ENCODE measurements at regions not wholly inside any gene's neighbourhood (a gene's known extent, or its start where the extent isn't known, plus 50 kb on each side); places are given as distances from the start of the nearest gene placed in this dataset.
"Not testable (repeated sequence)": the region's sequence is repeated elsewhere in the genome, so short reads cannot be mapped to it uniquely, and the experiment has no call there.

DNA sequence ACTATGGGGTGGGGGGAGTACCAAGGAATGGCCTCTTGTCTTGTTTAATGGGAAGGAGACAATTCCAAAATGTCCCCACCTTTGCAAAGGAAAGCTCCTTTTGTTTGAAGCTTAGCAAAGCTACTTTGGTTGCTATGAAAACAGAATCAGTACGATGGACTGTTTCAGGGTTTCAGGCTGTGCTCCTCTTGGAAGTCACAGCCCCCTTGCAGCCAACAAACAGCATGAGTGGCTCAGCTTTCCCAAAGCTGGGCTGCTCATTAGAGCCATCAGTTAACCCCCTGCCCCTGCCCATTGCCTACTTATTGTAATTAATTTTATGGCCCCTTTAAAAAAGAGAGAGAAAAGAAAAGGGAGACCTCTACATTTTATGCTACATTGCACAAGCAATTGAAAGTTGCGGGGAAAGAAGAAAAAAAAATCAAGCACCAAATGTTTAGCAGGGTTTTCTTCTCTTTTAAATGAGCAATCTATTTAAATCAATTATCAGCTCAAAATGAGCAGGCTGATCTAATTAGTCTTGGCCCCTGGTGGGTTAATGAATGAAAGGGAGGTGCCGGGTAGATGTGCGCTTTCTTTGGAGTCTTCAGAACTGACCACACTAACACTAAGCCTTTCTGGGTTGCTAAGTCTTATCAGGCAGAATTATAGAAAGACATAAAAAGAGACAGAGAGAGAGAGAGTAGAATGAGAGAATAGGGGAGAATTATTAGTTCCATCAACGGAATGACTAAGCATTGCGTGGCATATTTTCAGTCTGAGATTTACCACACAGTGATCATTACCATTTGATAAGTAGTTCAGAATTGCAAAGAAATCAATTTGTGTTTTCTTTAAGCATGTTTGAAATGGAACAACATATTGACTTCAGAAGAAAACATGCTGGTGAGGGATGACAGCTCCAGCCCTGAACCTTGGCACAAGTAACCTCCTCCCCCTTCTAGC, 284.9 kb downstream of the INSIG2 start:
- ATAC-seq (no peak), DNase-seq (ENCODE audit: low spot score in 2 of 2) (no peak)
- H3K27ac Mint-ChIP-seq = no peak overlapping the region
- no peaks in the 10 kb centered on the region for H3K9me3 Mint-ChIP-seq
- H3K36me3 Mint-ChIP-seq = no peaks in the 10 kb centered on the region

DNA sequence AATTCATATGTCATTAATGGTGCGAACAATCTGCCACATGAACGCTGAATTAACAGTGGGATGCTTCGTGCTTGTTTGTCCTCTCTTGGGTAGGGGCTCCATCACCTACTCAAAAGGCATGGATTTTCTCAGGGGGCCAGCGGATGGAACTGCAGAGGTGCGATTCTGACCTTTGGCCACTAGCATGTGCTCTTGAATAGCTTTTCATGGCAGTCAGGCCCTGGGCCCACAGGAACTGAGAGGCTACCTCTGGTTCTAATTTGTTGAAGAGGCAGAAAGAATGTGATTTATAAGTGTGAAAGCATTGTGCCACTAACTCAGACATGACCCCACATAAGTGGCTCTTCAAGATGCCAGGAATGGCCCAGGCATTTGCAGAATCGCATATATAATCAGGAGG, 283.2 kb downstream of the INSIG2 start:
- Mint-ChIP-seq H3K27ac (no peak overlapping the region), H3K9me3 (no peaks in the 10 kb centered on the region), H3K36me3 (no peaks in the 10 kb centered on the region)
- DNase-seq (ENCODE audit: low spot score in 2 of 2) (peak in 1 of 2 donors; percentile 5), ATAC-seq (no peak)

DNA sequence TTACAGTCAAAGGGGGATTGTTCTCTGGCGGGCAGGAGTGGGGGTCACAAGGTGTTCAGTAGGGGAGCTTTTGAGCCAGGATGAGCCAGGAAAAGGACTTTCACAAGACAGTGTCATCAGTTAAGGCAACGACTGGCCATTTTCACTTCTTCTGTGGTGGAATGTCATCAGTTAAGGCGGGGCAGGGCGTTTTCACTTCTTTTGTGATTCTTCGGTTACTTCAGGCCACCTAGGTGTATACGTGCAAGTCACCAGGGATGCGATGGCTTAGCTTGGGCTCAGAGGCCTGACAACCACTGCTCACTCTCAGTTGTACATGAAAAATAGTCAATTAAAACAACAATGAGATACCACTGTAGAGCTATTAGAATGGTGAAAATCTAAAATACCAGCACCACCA, 281.2 kb downstream of the INSIG2 start:
- H3K27ac Mint-ChIP-seq; H3K36me3 Mint-ChIP-seq; ATAC-seq; H3K9me3 Mint-ChIP-seq; DNase-seq (ENCODE audit: low spot score in 2 of 2): not testable (repeated sequence)

DNA sequence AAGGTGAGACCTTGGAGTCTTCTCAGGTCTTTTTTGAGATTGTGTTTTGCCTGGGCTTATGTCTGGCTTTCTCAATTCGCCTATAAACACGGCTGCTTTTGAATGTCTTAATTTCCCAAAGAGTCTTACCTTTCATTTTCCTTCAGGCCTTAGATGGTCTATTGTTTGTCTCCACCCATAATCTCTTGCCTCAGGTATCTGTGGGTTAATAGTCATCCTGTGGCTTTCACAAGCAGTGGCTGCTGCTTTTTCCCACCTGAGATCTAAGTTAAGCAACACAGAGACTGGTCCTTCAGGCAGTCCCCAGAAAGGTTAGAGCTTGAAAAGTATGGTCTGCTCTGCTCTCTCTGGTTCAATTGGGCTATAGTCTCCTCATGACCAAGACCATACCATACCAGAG, 275.3 kb downstream of the INSIG2 start:
- H3K27ac Mint-ChIP-seq = no peak overlapping the region
- DNase-seq (ENCODE audit: low spot score in 2 of 2) = no peak
- ATAC-seq = no peak
- H3K36me3 Mint-ChIP-seq = no peaks in the 10 kb centered on the region
- no peaks in the 10 kb centered on the region for H3K9me3 Mint-ChIP-seq

DNA sequence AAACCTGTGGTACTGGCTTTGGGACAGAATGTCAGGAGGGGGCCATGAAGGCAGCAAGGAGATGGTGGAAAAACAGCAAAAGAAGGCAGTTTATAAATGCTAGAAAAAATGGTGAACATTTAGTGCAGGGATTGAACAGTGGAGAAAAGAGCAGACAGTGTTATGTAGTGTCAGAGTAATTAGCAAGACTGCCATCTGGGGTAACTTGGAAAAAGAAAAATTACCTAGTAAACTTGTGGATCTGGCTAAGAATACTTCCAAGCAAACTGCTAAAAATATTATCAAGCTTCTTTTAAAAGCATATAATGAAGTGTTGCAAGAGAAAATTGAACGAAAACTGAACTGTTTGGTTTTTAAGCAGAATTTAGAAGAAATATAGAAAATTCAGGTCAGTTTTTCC, 267.8 kb downstream of the INSIG2 start:
- H3K36me3 Mint-ChIP-seq = no peaks in the 10 kb centered on the region
- ATAC-seq (no peak), DNase-seq (ENCODE audit: low spot score in 2 of 2) (no peak)
- H3K27ac Mint-ChIP-seq = no peak overlapping the region
- no peaks in the 10 kb centered on the region for H3K9me3 Mint-ChIP-seq

GRCh38 chr2:118351796-118352195, 263.5 kb downstream of the INSIG2 start:
- no peak overlapping the region for H3K27ac Mint-ChIP-seq
- no peaks in the 10 kb centered on the region for H3K9me3 Mint-ChIP-seq
- H3K36me3 Mint-ChIP-seq = no peaks in the 10 kb centered on the region
- ATAC-seq = no peak
- DNase-seq (ENCODE audit: low spot score in 2 of 2) = no peak

GRCh38 chr2:118350621-118351020, 262.4 kb downstream of the INSIG2 start:
- DNase-seq (ENCODE audit: low spot score in 2 of 2) (no peak), ATAC-seq (no peak)
- Mint-ChIP-seq H3K27ac (no peak overlapping the region), H3K36me3 (no peaks in the 10 kb centered on the region), H3K9me3 (no peaks in the 10 kb centered on the region)

DNA sequence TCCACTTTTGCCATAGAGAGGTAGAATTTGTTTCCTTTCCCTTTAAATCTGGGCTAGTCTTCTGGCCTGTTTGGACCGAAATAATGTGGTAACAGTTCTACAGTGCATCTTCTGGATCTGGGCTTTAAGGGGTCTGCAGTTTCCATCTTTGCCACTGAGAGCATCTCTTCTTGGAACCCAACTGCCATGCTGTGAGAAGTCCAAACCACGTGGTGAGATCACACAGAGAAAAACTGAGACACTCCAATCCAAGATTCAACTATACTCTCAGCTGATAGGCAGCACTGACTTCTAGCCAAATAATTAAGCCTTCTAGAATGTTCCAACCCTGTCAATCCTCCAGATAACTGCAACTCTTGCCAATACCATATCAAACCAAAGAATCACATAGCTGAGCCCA, 261.1 kb downstream of the INSIG2 start:
- DNase-seq (ENCODE audit: low spot score in 2 of 2) (no peak), ATAC-seq (no peak)
- no peaks in the 10 kb centered on the region for H3K9me3 Mint-ChIP-seq
- no peaks in the 10 kb centered on the region for H3K36me3 Mint-ChIP-seq
- no peak overlapping the region for H3K27ac Mint-ChIP-seq

GRCh38 chr2:118348380-118349034, 260.2 kb downstream of the INSIG2 start:
- H3K9me3 Mint-ChIP-seq = no peaks in the 10 kb centered on the region

GRCh38 chr2:118345465-118345864, 257.2 kb downstream of the INSIG2 start:
- H3K27ac Mint-ChIP-seq = no peak overlapping the region
- DNase-seq (ENCODE audit: low spot score in 2 of 2) (no peak), ATAC-seq (no peak)
- H3K9me3 Mint-ChIP-seq = no peaks in the 10 kb centered on the region
- H3K36me3 Mint-ChIP-seq = no peaks in the 10 kb centered on the region

More at GRCh38 chr2:118348380-118349034, 260.2 kb downstream of the INSIG2 start:
- Mint-ChIP-seq H3K36me3 (no peaks in the 10 kb centered on the region), H3K27ac (no peak overlapping the region)
- DNase-seq (ENCODE audit: low spot score in 2 of 2) (no peak), ATAC-seq (no peak)

- no peak overlapping the region for H3K27ac Mint-ChIP-seq
- H3K36me3 Mint-ChIP-seq = peaks cover 6 to 11% of the 10 kb centered on the region in 2 donors
- ATAC-seq (no peak), DNase-seq (ENCODE audit: low spot score in 2 of 2) (no peak)
- H3K9me3 Mint-ChIP-seq = peaks cover 14 to 21% of the 10 kb centered on the region in 2 donors
Measured at GRCh38 chr2:118340103-118340502, 251.8 kb downstream of the INSIG2 start.

GRCh38 chr2:118339386-118339785, 251.1 kb downstream of the INSIG2 start:
- ATAC-seq (no peak), DNase-seq (ENCODE audit: low spot score in 2 of 2) (no peak)
- H3K27ac Mint-ChIP-seq = no peak overlapping the region
- peaks cover 14 to 21% of the 10 kb centered on the region in 2 donors for H3K9me3 Mint-ChIP-seq
- peaks cover 6 to 11% of the 10 kb centered on the region in 2 donors for H3K36me3 Mint-ChIP-seq

DNA sequence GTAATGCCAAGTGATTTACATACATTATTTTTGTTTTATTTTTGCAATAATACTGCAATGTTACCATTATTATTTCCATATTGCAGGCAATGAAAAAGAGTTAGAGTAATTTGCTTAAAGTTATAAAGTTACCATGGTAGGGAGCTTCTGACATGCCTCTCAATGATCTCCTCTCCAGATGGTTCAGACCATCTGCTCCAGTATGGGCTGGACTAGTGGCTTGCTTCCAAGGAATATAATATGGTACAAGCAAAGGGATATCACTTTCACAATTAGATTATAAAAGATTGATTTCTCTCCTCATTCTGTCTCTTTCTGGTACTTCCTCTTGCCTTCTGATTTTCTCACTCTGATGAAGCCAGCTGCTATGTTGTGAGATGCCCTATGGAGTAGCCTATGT, 245.4 kb downstream of the INSIG2 start:
- DNase-seq (ENCODE audit: low spot score in 2 of 2) (no peak), ATAC-seq (no peak)
- Mint-ChIP-seq H3K9me3 (peaks cover 4 to 9% of the 10 kb centered on the region in 2 donors), H3K36me3 (no peaks in the 10 kb centered on the region), H3K27ac (no peak overlapping the region)

DNA sequence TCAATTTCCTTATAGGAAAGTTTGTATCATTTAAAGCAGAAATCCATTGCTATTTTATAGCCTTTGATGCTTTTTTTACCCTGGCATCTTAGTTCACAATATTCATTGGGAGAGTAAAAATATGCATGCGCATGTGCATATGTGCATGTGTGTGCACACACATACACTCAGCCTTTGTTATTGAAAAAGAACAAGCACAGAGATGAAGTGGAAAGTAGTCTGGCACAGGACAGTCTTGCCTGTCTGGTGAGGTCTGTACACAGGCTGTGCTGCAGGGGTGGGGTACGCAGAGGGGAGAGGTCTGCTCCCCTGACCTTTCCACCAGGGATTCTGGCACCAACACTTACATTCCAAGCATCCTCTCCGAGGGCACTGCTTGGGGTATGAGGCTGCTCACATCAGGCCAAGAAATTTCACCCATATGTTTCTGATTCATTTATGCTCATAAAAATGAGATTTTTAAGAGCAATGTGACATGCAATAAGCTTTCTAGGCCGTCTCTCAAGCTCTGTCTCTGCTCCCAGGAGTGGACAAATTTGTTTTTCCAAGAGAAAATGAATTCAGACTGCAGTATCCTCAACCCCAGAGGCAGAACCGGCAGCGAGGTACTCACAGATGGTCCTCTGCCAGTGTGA, 237.2 kb downstream of the INSIG2 start:
- DNase-seq (ENCODE audit: low spot score in 2 of 2) (no peak), ATAC-seq (no peak)
- no peaks in the 10 kb centered on the region for H3K36me3 Mint-ChIP-seq
- peaks cover 0 to 5% of the 10 kb centered on the region in 2 donors for H3K9me3 Mint-ChIP-seq
- H3K27ac Mint-ChIP-seq = no peak overlapping the region

GRCh38 chr2:118322406-118322805, 234.1 kb downstream of the INSIG2 start:
- Mint-ChIP-seq H3K36me3 (no peaks in the 10 kb centered on the region), H3K9me3 (peaks cover 0 to 5% of the 10 kb centered on the region in 2 donors), H3K27ac (no peak overlapping the region)
- DNase-seq (ENCODE audit: low spot score in 2 of 2) (no peak), ATAC-seq (no peak)

GRCh38 chr2:118321432-118322105, 233.3 kb downstream of the INSIG2 start:
- H3K36me3 Mint-ChIP-seq = no peaks in the 10 kb centered on the region
- no peak for DNase-seq (ENCODE audit: low spot score in 2 of 2)
- no peak for ATAC-seq
- H3K9me3 Mint-ChIP-seq = peaks cover 0 to 5% of the 10 kb centered on the region in 2 donors
- no peak overlapping the region for H3K27ac Mint-ChIP-seq

DNA sequence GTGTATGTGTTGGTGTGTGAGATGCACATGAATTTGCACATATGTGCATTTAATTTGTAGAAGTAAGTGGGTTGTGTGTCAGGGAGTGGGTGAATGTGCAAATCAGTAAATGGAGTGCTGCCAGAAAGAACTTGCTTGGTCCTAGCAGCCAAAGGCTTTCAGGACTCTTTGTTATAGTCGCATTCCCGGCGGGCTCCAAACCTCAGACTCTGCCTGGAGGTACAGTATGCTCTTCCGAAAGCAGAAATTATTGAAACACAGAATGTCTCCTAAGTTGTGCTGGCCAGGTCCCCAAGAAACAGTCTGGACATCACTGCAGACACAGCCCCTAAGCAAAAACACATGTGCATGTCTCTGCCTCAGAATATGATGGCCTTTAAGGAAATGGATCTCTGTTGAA, 232.4 kb downstream of the INSIG2 start:
- no peak for DNase-seq (ENCODE audit: low spot score in 2 of 2)
- Mint-ChIP-seq H3K27ac (no peak overlapping the region), H3K36me3 (no peaks in the 10 kb centered on the region), H3K9me3 (peaks cover 0 to 5% of the 10 kb centered on the region in 2 donors)
- no peak for ATAC-seq

Data from activated naive CD4-positive, alpha-beta T cell treated with anti-CD3 and anti-CD28 coated beads, Interleukin-2, amount 50 U/mL, for 72 hours (primary cell).